Uterus (tissue), 3 donors: ENCODE measurements at regions not wholly inside any gene's neighbourhood (a gene's known extent, or its start where the extent isn't known, plus 50 kb on each side); places are given as distances from the start of the nearest gene placed in this dataset.
"Not testable (repeated sequence)": the region's sequence is repeated elsewhere in the genome, so short reads cannot be mapped to it uniquely, and the experiment has no call there.

ENCODE experiments used
- DNase-seq, 2 donors: peaks; one replicate each; pipeline ENCODE4 v3.0.0-alpha.2; 2019 to 2020
- H3K27ac ChIP-seq, 2 donors: fragments of 200-600 bp; sonication (generic); 1 replicate in 1 of 2; 2 replicates in 1 of 2; pipeline ENCODE4 v1.5.1; 2016 to 2018
- H3K27me3 ChIP-seq, 2 donors: fragments of 200-600 bp; sonication (generic); one replicate each; pipeline ENCODE4 v1.5.1; 2018 to 2019; ENCODE audit warnings: control low read depth in 1 of 2
- H3K36me3 ChIP-seq, 2 donors: fragments of 200-600 bp; sonication (generic); one replicate each; pipeline ENCODE4 v1.5.1; 2019; ENCODE audit warnings: control low read depth in 1 of 2
- H3K4me1 ChIP-seq, 2 donors: fragments of 200-600 bp; sonication (generic); one replicate each; pipeline ENCODE4 v1.5.1; 2018 to 2019; ENCODE audit warnings: control low read depth in 1 of 2
- H3K4me3 ChIP-seq, 2 donors: fragments of 200-600 bp; sonication (generic); 1 replicate in 1 of 2; 2 replicates in 1 of 2; pipeline ENCODE4 v1.5.1; 2018 to 2019; ENCODE audit warnings: mild to moderate bottlenecking in 1 of 2
- H3K9me3 ChIP-seq, 2 donors: fragments of 200-600 bp; sonication (generic); one replicate each; pipeline ENCODE4 v1.5.1; 2019; ENCODE audit warnings: control low read depth in 1 of 2
- POLR2A ChIP-seq, 2 donors: fragments of 450-650 bp; IDR thresholded peaks; one replicate each; pipeline ENCODE4 v1.6.1; 2016; ENCODE audit warnings: antibody characterized with exemption in 2 of 2, mild to moderate bottlenecking in 1 of 2, moderate library complexity in 1 of 2
- intact Hi-C: fragments of 100-400 bp; cut with DNase I; formaldehyde crosslinking; loops from one replicate; pipeline ENCODE4 v1.15.1; 2023; ENCODE audit warnings: low total_unique reads
- TF ChIP-seq, protein P1 (sequence below), 4 experiments: fragments of 200-600 bp in 2 of 4; fragments of 450-650 bp in 2 of 4; sonication (generic) in 2 of 4; IDR thresholded peaks; one replicate each; pipeline ENCODE4 v1.5.1; 2016 to 2019; ENCODE audit warnings: antibody characterized with exemption in 4 of 4, mild to moderate bottlenecking in 2 of 4, moderate library complexity in 1 of 4
- donor health status: DM: yes; HTN: yes; CAD: no.

DNA sequence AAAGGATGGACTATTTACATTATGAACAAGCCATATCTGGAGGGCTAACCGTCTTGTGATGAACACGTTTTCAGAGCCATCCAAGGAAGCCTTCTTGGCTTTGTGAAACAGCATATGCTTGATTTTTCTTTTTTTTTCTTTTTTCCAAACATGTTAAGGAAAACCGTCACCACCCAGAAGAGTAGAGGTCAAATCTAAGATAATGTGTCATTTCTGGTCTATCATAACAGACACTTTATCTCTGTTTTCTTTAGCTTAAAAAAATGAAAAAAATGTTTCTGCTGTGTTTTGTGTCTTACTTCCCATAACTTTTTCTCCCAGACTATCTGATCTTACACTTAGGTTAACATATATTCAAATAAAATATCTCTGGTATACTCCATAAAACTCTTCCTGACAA is 76.1 kb upstream of the DGKB start:
- no peaks in the 10 kb centered on the region for H3K27me3 ChIP-seq

DNA sequence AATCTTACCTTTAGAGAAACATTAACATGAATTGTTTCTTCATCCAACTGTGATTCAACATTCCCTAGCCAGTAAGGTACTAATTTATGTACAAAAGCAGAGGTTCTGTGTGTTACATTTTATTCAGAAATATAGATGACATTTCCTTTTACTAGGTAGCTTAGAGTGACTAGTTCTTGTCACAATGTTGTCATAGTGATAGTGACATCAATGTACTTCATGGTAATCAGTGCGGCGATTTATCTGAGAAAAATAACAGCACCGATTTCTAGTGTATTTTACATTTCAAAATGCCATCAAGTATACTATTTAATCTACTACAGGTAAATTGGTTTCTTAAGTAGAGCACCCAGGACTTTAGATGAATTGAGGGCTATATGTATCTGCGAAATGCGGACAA is 72.1 kb upstream of the DGKB start:
- Histone ChIP-seq H3K36me3 (no peaks in the 10 kb centered on the region), H3K4me1 (no peaks in the 10 kb centered on the region), H3K27ac (no peak overlapping the region), H3K4me3 (no peak overlapping the region), H3K27me3 (no peaks in the 10 kb centered on the region), H3K9me3 (no peaks in the 10 kb centered on the region)
- intact Hi-C loops = no loop called here
- TF ChIP-seq, protein P1, sequence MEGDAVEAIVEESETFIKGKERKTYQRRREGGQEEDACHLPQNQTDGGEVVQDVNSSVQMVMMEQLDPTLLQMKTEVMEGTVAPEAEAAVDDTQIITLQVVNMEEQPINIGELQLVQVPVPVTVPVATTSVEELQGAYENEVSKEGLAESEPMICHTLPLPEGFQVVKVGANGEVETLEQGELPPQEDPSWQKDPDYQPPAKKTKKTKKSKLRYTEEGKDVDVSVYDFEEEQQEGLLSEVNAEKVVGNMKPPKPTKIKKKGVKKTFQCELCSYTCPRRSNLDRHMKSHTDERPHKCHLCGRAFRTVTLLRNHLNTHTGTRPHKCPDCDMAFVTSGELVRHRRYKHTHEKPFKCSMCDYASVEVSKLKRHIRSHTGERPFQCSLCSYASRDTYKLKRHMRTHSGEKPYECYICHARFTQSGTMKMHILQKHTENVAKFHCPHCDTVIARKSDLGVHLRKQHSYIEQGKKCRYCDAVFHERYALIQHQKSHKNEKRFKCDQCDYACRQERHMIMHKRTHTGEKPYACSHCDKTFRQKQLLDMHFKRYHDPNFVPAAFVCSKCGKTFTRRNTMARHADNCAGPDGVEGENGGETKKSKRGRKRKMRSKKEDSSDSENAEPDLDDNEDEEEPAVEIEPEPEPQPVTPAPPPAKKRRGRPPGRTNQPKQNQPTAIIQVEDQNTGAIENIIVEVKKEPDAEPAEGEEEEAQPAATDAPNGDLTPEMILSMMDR (IDR thresholded peaks at IDR 0.05) = no peak
- TF ChIP-seq POLR2A (IDR thresholded peaks at IDR 0.05) = no peak
- DNase-seq = no peak

More for the DNA sequence above, 76.1 kb upstream of the DGKB start:
- intact Hi-C loops = no loop called here
- H3K36me3 ChIP-seq = no peaks in the 10 kb centered on the region
- no peak overlapping the region for H3K4me3 ChIP-seq
- H3K9me3 ChIP-seq = no peaks in the 10 kb centered on the region
- H3K27ac ChIP-seq = no peak overlapping the region
- no peak for TF ChIP-seq POLR2A (IDR thresholded peaks at IDR 0.05)
- TF ChIP-seq, protein P1 (IDR thresholded peaks at IDR 0.05) = no peak
- no peak for DNase-seq
- no peaks in the 10 kb centered on the region for H3K4me1 ChIP-seq

DNA sequence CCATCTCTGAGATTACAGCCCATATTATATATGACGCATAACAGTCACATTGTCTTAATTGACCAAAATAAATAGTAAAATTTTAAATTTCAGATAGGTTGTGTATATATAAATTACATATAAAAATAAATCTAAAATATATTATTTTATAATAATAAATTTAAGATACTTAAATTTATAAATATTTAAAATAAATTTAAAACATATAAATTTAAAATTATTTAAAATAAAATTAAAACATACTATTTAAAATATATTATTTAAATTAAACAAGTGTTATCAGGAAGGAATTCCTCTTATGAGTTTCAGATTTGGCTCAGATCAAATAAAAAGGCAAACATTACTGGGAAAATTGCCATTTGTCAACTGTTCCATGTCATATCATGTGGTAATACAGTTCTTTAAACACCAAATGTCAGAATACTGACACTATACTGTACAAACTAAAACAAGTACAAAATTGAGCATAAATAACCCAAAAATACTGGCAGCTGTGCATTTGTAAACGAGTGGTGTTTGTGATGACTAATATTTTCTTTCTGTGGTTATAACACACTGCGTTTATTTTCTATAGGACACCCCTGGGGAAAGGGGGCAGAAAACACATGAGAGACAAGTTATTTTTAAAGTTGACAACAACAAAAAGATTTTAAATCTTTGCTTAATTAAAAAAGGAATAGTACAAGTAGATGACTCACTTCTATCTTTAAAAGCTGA is 71.3 kb upstream of the DGKB start:
- Histone ChIP-seq H3K36me3 (no peaks in the 10 kb centered on the region), H3K4me3 (no peak overlapping the region), H3K27me3 (no peaks in the 10 kb centered on the region), H3K9me3 (no peaks in the 10 kb centered on the region), H3K27ac (no peak overlapping the region), H3K4me1 (no peaks in the 10 kb centered on the region)
- no peak for DNase-seq
- no peak for TF ChIP-seq POLR2A (IDR thresholded peaks at IDR 0.05)
- TF ChIP-seq, protein P1 (IDR thresholded peaks at IDR 0.05) = no peak
- intact Hi-C loops = no loop called here

DNA sequence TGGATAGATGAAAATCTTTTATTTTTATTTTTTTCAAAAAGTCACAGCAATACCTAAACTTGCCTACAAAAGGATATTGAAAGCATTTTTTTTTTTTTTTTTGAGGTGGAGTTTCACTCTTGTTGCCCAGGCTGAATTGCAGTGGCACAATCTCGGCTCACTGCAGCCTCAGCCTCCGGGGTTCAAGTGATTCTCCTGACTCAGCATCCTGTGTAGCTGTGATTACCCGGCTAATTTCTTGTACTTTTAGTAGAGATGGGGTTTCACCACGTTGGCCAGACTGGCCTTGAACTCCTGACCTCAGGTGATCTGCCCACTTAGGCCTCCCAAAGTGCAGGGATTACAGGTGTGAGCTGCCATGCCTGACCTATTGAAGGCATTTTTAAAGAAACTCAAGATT is 69.1 kb upstream of the DGKB start:
- H3K27me3 ChIP-seq, H3K36me3 ChIP-seq, intact Hi-C loops, H3K27ac ChIP-seq, H3K4me1 ChIP-seq, H3K9me3 ChIP-seq, DNase-seq, H3K4me3 ChIP-seq: not testable (repeated sequence)

DNA sequence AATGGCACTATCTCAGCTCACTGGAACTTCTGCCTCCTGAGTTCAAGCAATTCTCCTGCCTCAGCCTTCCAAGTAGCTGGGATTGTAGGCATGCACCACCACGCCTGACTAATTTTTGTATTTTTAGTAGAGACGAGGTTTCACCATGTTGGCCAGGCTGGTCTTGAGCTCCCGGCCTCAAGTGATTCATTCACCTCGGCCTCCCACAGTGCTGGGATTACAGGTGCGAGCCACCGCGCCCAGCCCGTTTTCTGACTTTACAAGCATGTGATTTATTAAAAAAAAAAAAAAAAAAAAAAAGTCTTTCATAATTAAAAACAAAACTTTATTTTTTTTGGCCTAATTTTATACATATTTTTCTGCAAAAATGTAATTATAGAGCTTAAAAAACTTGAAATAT is 64.8 kb upstream of the DGKB start:
- DNase-seq, H3K27ac ChIP-seq, H3K4me1 ChIP-seq, intact Hi-C loops, H3K9me3 ChIP-seq, H3K36me3 ChIP-seq, H3K27me3 ChIP-seq, H3K4me3 ChIP-seq: not testable (repeated sequence)

DNA sequence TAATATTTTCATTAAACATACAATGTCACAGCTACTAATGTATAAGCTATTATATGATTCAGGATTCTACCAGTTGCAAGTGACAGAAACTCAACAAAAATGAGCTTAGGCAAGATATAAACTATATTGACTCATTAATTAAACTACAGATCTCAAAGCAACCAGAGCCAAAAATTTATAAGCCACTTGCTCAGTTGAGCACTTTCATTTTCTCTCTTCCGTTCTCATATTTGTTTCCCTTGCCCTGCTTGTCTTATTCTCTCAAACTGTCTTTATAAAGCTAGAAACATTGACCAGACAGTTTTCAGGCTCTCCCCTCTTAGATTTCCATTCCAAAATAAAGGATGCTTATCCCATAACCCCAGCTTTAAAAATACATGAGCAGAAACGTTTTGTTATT is 60.2 kb upstream of the DGKB start:
- no peaks in the 10 kb centered on the region for H3K27me3 ChIP-seq
- no peak overlapping the region for H3K4me3 ChIP-seq
- no peaks in the 10 kb centered on the region for H3K4me1 ChIP-seq
- H3K36me3 ChIP-seq = no peaks in the 10 kb centered on the region
- intact Hi-C loops = no loop called here
- DNase-seq = no peak
- no peaks in the 10 kb centered on the region for H3K9me3 ChIP-seq
- TF ChIP-seq, protein P1 (IDR thresholded peaks at IDR 0.05) = no peak
- no peak for TF ChIP-seq POLR2A (IDR thresholded peaks at IDR 0.05)
- H3K27ac ChIP-seq = no peak overlapping the region
